Nucleus accumbens (tissue), 56 donors: ENCODE measurements at regions not wholly inside any gene's neighbourhood (a gene's known extent, or its start where the extent isn't known, plus 50 kb on each side); places are given as distances from the start of the nearest gene placed in this dataset.

Source experiments
- DNase-seq, 56 donors: peaks; one replicate each; lab custom pipeline; 2025; lab: John Stamatoyannopoulos, UW

DNA sequence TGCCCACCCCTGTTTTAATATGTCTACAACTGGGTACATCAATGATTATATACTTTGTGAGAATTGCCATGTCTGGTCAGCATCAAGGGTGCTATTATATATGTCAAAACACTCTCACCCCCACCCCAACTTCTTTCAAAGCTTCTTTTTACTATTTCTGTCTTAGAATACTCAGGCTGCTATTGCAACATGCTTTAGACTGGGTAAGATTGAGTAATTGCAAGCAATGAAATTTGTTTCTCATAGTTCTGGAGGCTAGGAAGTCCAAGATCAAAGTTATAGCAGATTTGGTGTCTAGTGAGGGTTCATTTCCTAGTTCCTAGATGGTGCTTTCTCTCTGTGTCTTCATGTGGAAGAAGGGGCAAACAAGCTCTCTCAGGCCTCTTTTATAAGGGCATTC is 100.5 kb upstream of the KCNK1 start:
- DNase-seq: no peak

DNA sequence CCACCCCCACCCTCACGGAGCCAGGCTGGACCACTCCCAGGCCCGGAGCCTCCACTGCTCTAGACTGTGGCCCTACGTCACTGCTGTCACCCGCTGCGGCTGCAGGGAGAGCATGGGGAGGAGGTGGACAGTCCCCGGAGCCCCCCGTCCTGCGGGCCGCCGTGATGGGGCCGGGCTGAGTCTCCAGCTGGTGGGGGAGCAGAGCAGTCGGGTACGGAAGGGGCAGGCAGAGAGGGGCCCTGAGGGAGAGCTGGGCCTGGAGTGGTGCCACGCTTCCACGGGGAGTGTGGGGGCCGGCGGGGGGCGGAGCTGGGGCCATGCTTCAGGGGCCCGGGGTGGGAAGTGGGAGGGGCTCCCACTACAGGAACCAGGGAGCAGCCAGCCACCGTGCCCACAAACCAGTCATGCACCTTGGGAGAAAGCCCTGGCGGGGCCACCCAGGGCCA is 98.9 kb upstream of the KCNK1 start:
- DNase-seq: no peak

DNA sequence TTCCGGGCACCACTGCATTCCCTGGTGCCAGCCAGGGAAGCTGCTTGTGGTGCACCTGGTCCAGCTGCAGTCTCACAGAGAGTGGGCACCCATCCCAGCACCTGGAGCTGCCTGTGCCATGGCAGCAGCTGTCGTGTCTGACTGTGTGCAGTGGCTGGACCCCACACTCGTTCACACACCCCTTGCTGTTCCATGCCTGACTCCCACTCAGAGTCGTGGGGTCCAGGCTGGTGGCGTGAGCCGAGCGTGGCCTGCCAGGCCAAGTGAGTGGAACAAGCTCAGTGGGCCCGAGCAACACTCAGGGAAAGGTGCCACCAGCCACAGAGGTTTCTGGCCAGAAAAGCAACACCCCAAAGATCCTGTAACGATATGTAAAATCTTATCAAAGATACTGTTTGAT is 97.2 kb upstream of the KCNK1 start:
- no peak for DNase-seq

DNA sequence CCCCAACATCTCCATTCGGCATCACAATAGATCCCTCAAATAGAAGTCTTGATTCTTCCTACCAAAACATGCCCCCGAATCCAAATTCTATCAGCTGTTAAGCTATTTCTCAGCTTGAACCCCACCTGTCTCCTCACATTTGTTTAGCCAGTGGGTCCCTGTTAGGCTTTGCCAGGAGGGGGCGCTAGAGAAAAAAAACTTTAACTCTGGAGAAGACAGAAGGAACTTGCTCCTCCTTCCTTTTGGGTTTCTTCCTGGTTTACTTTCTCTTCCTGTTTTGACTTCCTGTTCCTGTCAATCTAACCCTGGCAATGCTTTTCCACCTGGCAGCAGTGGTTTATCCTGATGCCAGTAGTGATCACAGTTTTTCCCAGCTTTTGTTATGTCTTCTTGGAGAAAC is 95.6 kb upstream of the KCNK1 start:
- DNase-seq: peak in 29 of 56 donors; percentile 1 to 58 (median 17)

DNA sequence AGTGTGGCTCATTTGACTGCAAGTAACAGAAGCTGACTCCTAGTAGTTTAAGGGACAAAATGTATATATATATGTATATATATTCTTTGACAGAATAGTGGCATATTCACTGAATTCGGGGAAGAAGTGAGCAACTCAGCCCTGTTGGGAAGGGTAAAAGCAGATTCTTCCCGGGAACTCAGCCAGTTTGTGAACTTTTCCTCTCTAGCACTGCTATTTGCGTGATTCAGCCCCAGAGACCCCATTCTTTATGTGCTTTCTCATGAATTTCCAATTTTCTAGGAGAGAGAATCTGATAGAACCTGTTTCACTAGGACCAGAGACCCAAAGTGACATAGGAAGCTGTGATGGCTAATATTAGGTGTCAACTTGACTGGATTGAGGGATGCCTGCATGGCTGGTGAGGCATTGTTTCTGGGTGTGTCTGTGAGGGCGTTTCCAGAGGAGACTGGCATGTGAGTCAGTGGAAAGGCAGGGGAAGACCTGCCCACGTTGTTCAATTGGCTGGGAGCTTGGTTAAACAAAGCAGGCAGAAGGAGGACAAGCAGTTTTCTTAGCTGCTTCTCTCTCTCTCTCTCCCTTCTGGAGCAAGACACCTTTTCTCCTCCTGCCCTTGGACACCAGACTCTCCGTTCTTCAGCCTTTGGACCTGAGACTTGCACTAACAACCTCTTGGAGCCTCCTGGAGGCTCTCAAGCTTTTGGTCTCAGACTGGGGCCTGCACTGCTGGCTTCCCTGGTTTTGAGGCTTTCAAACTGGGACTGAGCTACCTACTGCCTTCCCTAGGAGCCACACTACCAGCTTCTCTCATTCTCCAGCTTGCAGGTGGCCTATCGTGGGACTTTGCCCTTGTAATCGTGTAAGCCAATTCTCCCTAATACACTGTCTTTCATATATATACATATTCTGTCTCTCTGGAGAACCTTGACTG is 93.4 kb upstream of the KCNK1 start:
- DNase-seq: peak in 14 of 56 donors; percentile 2 to 49 (median 12)

DNA sequence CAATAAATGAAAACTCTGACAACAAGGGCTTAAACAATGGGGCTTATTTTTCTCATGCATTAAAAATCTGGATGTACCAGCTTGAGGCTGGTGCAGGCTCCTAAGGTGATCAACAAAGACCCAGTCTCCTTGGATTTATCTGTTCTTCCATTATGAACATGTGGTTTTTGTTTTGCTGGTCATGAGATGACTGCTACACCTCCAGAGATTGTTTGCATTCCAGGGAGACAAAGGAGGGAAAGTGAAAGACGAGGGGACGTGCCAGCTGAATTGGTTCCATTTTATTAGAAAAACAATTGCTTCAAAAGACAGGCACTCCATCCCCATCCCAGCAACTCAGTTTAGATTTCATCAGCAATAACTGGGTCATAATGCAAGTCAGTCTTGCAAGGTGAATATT is 90.9 kb upstream of the KCNK1 start:
- DNase-seq: peak in 1 of 56 donors; percentile 7

DNA sequence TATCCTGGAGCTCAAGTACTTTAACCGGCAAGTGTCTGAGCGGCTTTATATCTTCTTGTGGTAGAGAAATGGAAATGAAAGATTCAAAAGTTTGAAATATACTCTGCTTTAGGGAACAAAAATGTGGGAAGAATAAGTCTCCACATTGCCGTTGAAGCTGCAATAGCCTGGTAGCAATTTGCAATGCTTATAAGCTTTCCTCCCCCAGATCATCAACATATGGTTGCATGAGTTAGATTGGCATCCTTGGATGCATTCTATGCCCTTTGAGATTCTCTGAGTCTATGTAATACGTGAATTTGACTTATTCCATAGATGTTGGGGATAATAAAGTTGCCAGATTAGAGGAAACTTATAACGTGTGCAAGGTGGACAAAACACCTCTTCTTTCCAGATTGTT is 86.1 kb upstream of the KCNK1 start:
- no peak for DNase-seq

DNA sequence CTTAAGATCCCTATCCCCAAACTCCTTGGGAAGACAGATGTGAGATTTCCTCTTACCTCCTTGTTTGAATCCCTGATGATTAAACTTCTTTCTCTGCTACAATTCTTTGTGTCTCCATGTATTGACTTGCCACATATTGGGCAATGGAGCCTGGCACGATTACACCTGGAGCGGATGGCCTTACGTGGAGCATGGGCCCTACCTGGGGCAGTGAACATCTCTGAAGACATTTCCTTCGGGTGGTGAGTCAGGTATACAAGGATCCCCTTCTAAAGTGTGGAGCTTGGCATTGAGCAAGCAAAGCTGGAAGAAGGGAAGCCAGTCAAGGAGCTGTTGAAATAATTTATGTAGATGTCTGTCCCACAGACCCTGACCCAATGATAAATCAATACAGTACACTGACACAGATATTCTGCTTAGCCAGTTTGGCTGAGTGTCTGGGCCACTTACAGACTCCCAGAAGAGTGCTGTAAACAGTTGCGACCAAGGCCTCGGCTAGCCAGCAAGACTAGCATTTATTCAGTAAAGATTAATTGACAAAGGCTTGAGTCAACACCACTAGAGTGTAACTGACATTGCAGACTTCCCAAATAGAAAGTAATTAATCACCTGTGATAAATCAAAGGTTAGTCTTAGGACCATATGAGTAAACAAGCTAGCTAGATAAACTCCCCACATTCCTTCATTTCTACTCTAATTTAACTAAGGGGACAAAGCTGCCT is 83.1 kb upstream of the KCNK1 start:
- DNase-seq: no peak

DNA sequence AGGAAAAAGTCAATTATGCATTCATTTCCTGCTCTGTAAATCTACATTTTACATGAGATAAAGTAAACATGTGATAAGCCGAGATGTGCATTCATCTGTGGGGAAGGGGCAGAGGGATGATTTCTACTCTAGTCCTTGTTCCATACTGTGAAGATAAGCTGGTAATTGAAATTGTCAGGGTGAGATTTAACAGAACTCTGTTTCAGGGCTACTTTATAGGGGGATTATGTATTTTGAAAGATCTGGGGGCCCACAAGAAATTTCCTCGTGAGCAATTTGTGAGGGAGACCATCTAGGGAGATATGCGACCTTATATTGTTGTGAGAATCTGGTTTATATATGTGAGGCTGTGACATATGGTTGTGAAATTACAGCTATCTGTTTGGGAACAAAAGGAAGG is 73.1 kb upstream of the KCNK1 start:
- no peak for DNase-seq

DNA sequence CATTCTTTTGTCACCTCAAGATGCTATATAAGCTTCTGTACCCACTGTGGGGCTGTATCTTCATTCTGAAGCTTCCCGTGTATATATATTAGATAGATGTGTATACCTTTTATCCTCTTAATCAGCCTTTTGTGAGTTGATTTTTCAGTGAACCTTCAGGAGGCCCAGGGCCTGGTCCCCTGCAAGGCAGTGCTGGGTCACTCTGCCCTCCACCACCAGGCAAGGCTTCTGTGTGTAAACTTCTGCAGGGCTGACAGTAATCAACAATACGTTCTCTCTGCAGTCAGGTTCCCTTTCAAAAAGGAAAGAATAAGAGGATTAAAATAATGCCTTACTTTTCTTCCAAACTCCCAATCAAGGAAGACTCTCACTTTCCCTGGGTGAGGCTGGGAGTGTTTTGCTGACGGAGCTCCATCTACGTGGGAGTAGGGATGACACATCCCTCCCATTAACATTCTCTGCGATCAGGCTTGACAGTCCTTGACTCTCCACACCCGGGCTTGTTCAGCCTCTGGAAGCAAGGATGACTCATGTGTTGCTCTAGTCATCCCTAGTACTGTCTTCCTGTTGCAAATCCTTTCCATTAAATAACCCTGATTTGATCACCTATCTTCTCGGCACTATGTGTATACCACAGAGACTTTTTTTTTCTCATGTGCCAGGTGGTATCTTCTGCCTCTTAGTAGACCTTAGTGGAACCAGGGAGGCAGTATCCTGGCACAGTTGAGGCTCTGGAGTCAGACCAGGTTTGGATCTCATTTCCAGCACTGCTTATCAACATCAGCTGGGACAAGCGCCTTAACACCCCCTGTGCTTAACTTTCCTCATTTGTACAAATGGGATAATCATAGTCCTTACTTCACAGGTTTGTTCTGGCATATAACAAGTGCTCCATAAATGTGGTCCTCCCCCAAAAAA is 70.3 kb upstream of the KCNK1 start:
- peak in 39 of 56 donors; percentile 2 to 89 (median 43) for DNase-seq

DNA sequence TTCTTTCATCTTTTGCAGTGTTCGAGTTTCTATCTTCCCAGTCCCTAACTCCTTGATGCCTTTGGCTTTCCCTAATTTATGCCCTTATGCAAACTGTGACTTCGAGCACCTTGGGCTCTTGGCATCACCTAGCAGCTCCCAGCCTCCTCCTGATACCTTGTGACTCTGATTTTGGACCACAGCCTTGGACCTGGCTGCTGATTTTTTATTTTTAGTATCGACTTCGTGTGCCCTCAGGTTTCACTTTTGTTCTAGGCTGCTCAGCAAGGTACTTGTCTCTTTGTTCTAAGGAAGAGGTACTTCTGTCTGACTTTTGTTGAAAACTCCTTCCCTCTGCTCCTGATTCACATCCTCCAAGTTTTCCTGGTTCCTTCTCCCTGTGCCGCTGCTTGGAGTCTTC is 69.6 kb upstream of the KCNK1 start:
- DNase-seq: no peak

DNA sequence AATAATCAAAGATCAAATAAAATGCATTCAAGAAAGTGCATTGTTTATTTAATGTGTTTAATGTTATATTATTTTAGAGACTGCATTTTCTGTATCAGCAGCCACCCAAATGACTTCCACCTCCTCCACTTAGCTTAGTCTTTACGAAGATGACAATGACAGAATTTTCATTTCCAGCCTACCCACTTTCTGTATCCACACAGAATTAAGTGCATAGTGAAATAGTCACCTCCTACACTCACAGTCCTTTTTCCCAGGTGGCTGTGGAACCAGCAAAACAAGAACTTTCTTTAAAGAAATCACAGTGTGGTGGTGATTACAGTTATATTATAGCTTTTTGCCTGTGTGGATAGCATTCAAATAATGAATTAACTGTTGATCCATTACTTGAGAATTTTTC is 66.2 kb upstream of the KCNK1 start:
- peak in 4 of 56 donors; percentile 4 to 31 (median 14) for DNase-seq

DNA sequence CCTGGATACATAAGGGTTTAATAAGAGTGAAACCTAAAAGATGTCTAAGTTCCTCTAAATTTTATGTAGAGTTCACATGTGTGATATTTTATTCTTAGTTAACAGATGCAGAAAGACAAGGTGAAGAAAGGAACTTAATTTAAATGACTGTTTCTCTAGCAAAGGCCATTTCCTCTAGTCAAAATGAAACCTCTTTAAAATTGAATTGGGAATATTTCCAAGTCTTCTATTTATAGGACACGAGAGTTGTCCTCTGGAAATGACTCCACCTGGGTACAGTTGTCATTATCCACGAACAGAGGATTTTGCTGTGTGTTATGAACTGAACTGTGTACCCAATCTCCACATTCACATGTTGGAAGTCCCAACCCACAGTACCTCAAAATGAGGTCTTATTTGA is 64.5 kb upstream of the KCNK1 start:
- no peak for DNase-seq

DNA sequence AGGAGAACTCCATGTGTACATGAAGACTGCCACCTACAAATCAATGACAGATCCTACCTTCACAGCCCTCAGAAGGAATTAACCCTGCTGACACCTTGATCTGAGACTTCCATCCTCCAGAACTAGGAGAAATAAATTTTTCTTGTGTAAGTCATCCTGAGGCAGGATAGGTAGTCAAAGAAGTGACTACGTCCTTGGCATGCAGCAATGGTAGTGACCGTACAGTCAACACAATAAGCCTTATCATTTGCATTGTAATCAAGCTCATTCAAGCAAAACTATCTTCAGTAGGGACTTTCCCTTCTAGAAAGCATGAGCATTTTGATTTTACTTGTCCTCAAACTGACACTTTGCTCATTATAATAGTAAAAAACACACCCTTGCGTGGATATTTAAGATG is 64.0 kb upstream of the KCNK1 start:
- no peak for DNase-seq

DNA sequence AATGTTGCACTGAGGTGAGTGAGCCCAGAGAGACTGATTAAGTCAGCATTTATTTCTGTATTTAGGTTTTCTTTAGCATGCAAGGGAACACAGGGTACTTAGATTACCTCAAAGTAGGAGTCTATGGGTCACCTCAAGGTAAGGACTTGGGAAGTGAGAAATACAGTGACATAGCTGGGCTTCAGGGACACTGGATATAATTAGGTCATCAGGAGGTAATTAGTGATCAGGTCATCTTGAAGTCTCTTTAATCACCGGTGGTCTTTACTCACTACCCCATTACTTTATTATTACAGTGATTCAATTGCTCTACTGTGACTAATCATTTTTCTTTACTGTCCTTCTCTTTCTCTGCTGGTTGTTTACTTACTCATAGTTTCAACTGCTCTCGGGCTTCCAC is 59.9 kb upstream of the KCNK1 start:
- no peak for DNase-seq

DNA sequence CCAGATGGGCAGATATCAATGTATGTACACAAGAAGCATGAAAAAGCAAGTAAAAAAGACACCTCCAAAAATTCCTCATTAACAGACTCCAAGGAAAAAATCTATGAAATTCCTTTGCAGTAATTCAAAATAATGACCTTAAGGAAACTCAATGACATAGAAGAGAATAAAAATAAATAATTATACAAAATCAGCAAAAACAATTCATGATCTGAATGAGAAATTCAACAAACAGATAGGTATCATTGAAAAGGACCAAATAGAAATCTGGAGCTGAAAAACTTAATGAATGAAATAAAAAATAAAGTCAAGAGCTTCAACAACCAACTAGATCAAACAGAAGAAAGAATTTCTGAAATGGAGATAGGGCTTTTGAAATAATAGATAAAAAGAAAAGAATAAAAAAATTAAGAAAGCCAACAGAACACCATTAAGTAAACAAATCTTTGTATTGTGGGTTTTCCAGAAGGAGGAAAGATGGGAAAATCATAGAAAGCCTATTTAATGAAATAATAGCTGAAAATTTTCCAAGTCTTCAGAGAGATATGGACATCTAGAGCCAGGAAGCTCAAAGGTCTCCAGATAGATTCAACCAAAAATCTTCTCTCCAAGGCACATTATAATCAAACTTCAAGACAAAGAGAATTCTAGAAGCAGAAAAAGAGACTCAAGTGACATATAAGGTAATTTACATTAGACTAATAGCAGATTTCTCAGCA is 52.0 kb upstream of the KCNK1 start:
- no peak for DNase-seq
